ENCODE measurements at regions not wholly inside any gene's neighbourhood (a gene's known extent, or its start where the extent isn't known, plus 50 kb on each side); places are given as distances from the start of the nearest gene placed in this dataset.

DNA sequence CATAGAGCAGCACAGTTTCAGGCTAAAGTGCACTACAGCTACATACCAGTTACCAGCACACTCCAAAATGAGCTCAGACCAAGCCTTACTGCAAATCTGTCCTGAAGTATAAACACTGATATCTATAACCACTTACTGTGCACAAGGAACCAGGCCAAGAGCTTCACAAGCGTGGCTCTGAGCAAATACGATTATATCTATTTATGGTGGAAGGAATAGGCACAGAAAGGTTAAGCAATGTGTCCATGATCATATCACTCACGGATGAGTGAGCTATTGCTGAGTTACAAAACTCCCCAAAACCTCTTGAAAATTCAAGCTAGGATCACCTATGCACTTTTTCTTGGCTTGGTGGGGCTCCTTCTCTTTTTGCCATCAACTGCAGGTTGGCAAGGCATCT is 84.9 kb downstream of the GPAM start:
- H3K4me3 ChIP-seq, result no peak overlapping the region

More for the DNA sequence above, 84.9 kb downstream of the GPAM start:
- no peak for DNase-seq
- no peaks in the 10 kb centered on the region for H3K27me3 ChIP-seq (ENCODE audit: low read depth)
- no peak overlapping the region for H3K27ac ChIP-seq (replicated peaks)
- TF ChIP-seq, protein P1, sequence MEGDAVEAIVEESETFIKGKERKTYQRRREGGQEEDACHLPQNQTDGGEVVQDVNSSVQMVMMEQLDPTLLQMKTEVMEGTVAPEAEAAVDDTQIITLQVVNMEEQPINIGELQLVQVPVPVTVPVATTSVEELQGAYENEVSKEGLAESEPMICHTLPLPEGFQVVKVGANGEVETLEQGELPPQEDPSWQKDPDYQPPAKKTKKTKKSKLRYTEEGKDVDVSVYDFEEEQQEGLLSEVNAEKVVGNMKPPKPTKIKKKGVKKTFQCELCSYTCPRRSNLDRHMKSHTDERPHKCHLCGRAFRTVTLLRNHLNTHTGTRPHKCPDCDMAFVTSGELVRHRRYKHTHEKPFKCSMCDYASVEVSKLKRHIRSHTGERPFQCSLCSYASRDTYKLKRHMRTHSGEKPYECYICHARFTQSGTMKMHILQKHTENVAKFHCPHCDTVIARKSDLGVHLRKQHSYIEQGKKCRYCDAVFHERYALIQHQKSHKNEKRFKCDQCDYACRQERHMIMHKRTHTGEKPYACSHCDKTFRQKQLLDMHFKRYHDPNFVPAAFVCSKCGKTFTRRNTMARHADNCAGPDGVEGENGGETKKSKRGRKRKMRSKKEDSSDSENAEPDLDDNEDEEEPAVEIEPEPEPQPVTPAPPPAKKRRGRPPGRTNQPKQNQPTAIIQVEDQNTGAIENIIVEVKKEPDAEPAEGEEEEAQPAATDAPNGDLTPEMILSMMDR (IDR thresholded peaks at IDR 0.05; ENCODE audit: borderline replicate concordance), result no peak
- H3K36me3 ChIP-seq, result no peaks in the 10 kb centered on the region
- H3K9me3 ChIP-seq (replicated peaks), result no peaks in the 10 kb centered on the region
- H3K4me1 ChIP-seq, result no peaks in the 10 kb centered on the region
- intact Hi-C loops (cut with micrococcal nuclease), result no loop called here
